Activated naive CD8-positive, alpha-beta T cell (primary cell): ENCODE measurements at regions not wholly inside any gene's neighbourhood (a gene's known extent, or its start where the extent isn't known, plus 50 kb on each side); places are given as distances from the start of the nearest gene placed in this dataset.

ENCODE experiments used
- H3K27ac Mint-ChIP-seq: one replicate; pipeline ENCODE4 v1.8.0; 2021; ENCODE audit warnings: mixed read lengths
- H3K27me3 Mint-ChIP-seq: one replicate; pipeline ENCODE4 v1.8.0; 2021; ENCODE audit warnings: mixed read lengths
- H3K36me3 Mint-ChIP-seq: one replicate; pipeline ENCODE4 v1.8.0; 2021; ENCODE audit warnings: mixed read lengths
- H3K4me1 Mint-ChIP-seq: one replicate; pipeline ENCODE4 v1.8.0; 2021; ENCODE audit warnings: low read depth, mixed read lengths
- H3K4me3 Mint-ChIP-seq: one replicate; pipeline ENCODE4 v1.8.0; 2021; ENCODE audit warnings: mild to moderate bottlenecking, mixed read lengths
- H3K9me3 Mint-ChIP-seq: one replicate; pipeline ENCODE4 v1.8.0; 2021; ENCODE audit warnings: low read depth, mixed read lengths

DNA sequence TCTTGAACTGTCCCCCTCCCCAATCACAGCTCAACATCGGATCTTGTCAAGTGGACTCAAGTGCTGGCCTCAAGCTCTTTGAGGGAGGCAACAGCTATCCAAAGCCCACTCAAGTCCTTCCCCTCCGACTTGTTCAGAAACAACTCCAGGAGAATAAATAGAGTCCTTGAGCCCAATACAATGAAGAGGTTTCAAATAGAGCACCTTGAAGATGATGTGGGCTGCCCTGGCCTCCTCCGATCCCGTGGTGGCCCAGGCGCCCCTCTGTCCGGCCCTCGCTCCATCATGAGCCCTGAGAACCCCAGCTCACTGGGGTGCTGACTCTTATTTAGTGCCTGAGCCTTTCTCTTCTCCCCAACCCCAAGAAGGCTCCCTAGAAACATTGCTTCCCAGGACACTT is 164.3 kb upstream of the PMEPA1 start:
- no peak overlapping the region for H3K4me3 Mint-ChIP-seq

GRCh38 chr20:57872816-57873409 is 163.1 kb upstream of the PMEPA1 start:
- Mint-ChIP-seq H3K27ac (no peak overlapping the region), H3K36me3 (no peaks in the 10 kb centered on the region), H3K4me3 (no peak overlapping the region), H3K27me3 (no peaks in the 10 kb centered on the region), H3K9me3 (no peaks in the 10 kb centered on the region), H3K4me1 (no peaks in the 10 kb centered on the region)

More for the DNA sequence above, 164.3 kb upstream of the PMEPA1 start:
- H3K4me1 Mint-ChIP-seq, result no peaks in the 10 kb centered on the region
- no peaks in the 10 kb centered on the region for H3K9me3 Mint-ChIP-seq
- H3K27me3 Mint-ChIP-seq, result no peaks in the 10 kb centered on the region
- H3K27ac Mint-ChIP-seq, result no peak overlapping the region
- H3K36me3 Mint-ChIP-seq, result no peaks in the 10 kb centered on the region

- Mint-ChIP-seq H3K36me3 (no peaks in the 10 kb centered on the region), H3K9me3 (no peaks in the 10 kb centered on the region), H3K4me1 (peaks cover 5% of the 10 kb centered on the region), H3K27ac (no peak overlapping the region), H3K27me3 (no peaks in the 10 kb centered on the region), H3K4me3 (no peak overlapping the region)
Measured at GRCh38 chr20:57871237-57871632, 161.4 kb upstream of the PMEPA1 start.

GRCh38 chr20:57870597-57871236 is 160.9 kb upstream of the PMEPA1 start:
- no peaks in the 10 kb centered on the region for H3K27me3 Mint-ChIP-seq
- no peak overlapping the region for H3K4me3 Mint-ChIP-seq
- H3K9me3 Mint-ChIP-seq, result no peaks in the 10 kb centered on the region
- H3K36me3 Mint-ChIP-seq, result no peaks in the 10 kb centered on the region
- no peak overlapping the region for H3K27ac Mint-ChIP-seq
- peaks cover 11% of the 10 kb centered on the region for H3K4me1 Mint-ChIP-seq

DNA sequence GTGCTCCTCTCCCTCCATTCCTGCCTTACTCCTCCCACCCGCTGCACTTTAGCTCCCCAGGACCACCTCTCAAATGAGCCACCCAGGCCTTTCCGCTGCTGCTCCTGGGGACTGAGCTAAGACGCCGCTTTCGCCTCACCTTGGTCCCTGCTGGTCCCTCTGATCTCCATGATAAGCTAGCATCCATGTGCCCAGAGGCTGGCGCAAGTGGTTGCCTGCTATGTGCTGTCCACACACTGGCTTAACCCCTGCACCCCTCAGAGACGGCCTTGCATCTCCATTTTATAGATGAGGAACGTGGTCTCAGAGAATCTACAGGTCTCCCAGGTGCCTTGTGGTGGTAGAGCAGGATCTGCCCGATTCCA is 160.1 kb upstream of the PMEPA1 start:
- no peak overlapping the region for H3K27ac Mint-ChIP-seq
- H3K9me3 Mint-ChIP-seq, result no peaks in the 10 kb centered on the region
- H3K4me1 Mint-ChIP-seq, result peaks cover 19% of the 10 kb centered on the region
- H3K4me3 Mint-ChIP-seq, result no peak overlapping the region
- no peaks in the 10 kb centered on the region for H3K27me3 Mint-ChIP-seq
- no peaks in the 10 kb centered on the region for H3K36me3 Mint-ChIP-seq

- Mint-ChIP-seq H3K9me3 (no peaks in the 10 kb centered on the region), H3K27me3 (no peaks in the 10 kb centered on the region), H3K27ac (no peak overlapping the region), H3K4me3 (no peak overlapping the region), H3K36me3 (no peaks in the 10 kb centered on the region), H3K4me1 (peaks cover 22% of the 10 kb centered on the region)
Measured at GRCh38 chr20:57869291-57869950, 159.6 kb upstream of the PMEPA1 start.

DNA sequence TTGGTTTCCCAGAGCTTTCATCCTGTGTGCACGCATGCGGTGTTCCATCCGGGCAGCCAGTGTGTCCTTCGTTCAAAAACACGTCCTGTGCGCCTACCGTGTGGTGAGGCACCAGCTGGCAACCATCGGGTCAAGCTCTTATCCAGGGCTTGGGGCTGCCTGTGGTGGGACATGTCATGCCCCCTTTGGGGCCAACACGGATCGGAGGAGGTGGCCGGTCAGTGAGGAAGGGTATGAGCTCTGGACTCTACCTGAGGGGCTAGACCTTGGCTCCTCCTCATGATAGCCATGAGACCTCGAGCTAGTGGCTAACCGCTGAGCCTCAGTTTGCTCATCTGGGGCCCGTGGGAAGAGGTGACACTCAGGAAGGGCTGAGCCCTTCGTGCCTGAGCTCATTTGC is 158.5 kb upstream of the PMEPA1 start:
- H3K36me3 Mint-ChIP-seq, result no peaks in the 10 kb centered on the region
- H3K4me3 Mint-ChIP-seq, result no peak overlapping the region
- no peaks in the 10 kb centered on the region for H3K9me3 Mint-ChIP-seq
- no peaks in the 10 kb centered on the region for H3K27me3 Mint-ChIP-seq
- H3K4me1 Mint-ChIP-seq, result peaks cover 22% of the 10 kb centered on the region
- H3K27ac Mint-ChIP-seq, result no peak overlapping the region

DNA sequence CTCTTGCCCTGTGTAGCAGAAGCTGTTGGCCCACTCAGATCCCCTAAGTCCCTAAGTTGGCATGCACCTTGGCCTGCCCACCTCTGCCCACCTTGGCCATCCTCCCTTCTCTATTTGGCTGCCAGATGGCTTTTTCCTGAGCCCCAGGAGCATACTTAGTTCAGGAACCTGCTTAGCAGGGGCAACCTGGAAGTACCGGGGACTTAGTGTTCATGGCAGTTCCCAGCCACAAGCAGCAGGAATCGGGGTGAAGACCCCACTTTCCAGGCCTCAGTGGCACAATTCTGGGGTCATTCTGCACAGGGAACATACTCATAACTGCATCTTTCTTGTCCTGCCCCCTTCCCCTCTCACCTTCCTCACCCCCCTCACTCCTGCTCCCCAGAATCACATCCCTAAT is 158.0 kb upstream of the PMEPA1 start:
- H3K27ac Mint-ChIP-seq, result no peak overlapping the region
- H3K27me3 Mint-ChIP-seq, result no peaks in the 10 kb centered on the region
- no peak overlapping the region for H3K4me3 Mint-ChIP-seq
- H3K36me3 Mint-ChIP-seq, result no peaks in the 10 kb centered on the region
- peaks cover 22% of the 10 kb centered on the region for H3K4me1 Mint-ChIP-seq
- no peaks in the 10 kb centered on the region for H3K9me3 Mint-ChIP-seq

GRCh38 chr20:57867181-57867803 is 157.5 kb upstream of the PMEPA1 start:
- no peak overlapping the region for H3K4me3 Mint-ChIP-seq
- H3K36me3 Mint-ChIP-seq, result no peaks in the 10 kb centered on the region
- H3K4me1 Mint-ChIP-seq, result peaks cover 22% of the 10 kb centered on the region
- H3K27me3 Mint-ChIP-seq, result no peaks in the 10 kb centered on the region
- H3K9me3 Mint-ChIP-seq, result no peaks in the 10 kb centered on the region
- no peak overlapping the region for H3K27ac Mint-ChIP-seq

DNA sequence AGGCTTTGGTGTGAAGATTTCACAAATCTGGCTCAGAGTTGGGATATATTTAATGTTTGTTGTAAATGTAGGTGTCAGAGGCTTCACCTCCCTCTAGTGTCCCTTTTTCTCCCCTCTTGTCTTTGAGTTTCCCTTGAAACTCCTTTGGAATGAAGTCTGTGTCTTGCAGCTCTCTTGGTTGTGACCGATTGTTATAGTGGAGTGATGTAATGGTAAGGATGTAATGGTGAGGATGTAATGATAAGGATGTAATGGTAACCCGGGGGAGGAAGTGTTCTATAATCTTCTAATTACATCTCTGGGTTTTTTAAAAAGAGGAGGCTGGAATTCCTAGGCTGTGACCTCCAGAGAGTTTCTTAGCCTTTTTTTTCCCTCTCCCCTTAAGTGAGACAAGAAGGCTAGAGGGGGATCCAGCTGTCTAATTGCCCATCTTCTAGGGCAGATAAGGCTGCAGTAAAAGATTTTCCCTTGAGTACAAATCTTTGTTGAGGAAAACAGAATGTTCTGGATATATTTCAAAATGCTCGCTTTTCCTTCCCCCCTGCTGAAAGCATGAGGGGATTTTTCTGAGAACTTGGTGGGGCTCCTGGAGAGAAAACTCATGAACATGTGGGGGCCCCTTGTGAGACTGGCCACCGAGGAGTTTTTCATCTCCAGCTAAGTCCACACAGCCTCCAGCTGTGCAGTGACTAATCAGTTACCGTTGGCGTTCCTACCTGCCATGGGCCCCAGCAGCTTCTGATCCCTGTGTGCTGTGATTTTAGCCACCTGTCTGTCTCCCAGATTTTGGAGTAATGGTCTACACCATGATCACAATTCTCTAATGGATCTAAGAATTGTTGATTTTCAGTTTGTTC is 156.7 kb upstream of the PMEPA1 start:
- no peaks in the 10 kb centered on the region for H3K36me3 Mint-ChIP-seq
- peaks cover 22% of the 10 kb centered on the region for H3K4me1 Mint-ChIP-seq
- H3K27me3 Mint-ChIP-seq, result no peaks in the 10 kb centered on the region
- no peak overlapping the region for H3K4me3 Mint-ChIP-seq
- no peak overlapping the region for H3K27ac Mint-ChIP-seq
- H3K9me3 Mint-ChIP-seq, result no peaks in the 10 kb centered on the region

GRCh38 chr20:57865266-57865665 is 155.5 kb upstream of the PMEPA1 start:
- Mint-ChIP-seq H3K4me1 (peaks cover 22% of the 10 kb centered on the region), H3K27ac (no peak overlapping the region), H3K36me3 (no peaks in the 10 kb centered on the region), H3K4me3 (no peak overlapping the region), H3K9me3 (no peaks in the 10 kb centered on the region), H3K27me3 (no peaks in the 10 kb centered on the region)

DNA sequence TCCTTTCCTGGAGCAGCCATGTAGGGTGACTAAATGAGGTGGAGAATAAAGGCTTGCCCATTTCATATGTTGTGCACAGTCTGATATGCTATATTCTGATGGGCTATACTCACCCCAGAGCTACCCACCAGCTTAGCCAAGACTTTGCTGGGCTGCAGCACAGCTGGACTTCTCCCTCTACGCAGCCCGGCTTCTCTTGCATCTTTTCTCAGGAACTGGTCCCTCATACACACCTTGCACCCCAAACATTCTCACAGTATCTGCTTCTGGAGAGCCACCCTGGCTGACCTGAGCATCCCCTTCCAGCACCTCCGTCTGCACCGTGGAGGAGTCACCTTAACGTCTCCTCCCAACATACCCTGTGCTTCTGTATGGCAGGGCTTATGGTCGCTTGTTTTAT is 150.8 kb upstream of the PMEPA1 start:
- Mint-ChIP-seq H3K27me3 (no peaks in the 10 kb centered on the region), H3K4me1 (peaks cover 30% of the 10 kb centered on the region), H3K4me3 (no peak overlapping the region), H3K9me3 (no peaks in the 10 kb centered on the region), H3K36me3 (no peaks in the 10 kb centered on the region), H3K27ac (no peak overlapping the region)

DNA sequence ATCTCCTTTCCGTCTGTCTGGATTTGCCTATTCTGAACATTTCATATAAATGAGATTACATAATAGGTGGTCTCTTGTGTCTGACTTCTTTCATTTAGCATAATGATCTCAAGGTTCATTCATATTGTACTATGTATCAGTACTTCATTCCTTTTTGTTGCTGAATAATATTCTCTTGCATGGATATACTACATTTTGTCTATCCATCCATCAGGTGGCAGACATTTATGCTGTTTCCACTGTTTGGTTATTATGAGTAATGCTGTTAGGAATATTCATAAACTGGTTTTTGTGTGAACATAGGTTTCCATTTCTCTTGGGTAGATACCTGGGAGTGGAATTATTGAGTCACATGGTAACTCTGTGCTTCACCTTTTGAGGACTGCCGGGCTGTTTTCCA is 148.2 kb upstream of the PMEPA1 start:
- no peak overlapping the region for H3K4me3 Mint-ChIP-seq
- H3K27me3 Mint-ChIP-seq, result no peaks in the 10 kb centered on the region
- no peaks in the 10 kb centered on the region for H3K9me3 Mint-ChIP-seq
- H3K36me3 Mint-ChIP-seq, result no peaks in the 10 kb centered on the region
- peak overlapping the region; percentile 3 for H3K27ac Mint-ChIP-seq
- peaks cover 22% of the 10 kb centered on the region for H3K4me1 Mint-ChIP-seq

GRCh38 chr20:57857118-57857517 is 147.3 kb upstream of the PMEPA1 start:
- H3K27ac Mint-ChIP-seq, result peak overlapping the region; percentile 8
- peaks cover 22% of the 10 kb centered on the region for H3K4me1 Mint-ChIP-seq
- H3K36me3 Mint-ChIP-seq, result no peaks in the 10 kb centered on the region
- no peaks in the 10 kb centered on the region for H3K27me3 Mint-ChIP-seq
- H3K4me3 Mint-ChIP-seq, result peak overlapping the region; percentile 0
- H3K9me3 Mint-ChIP-seq, result no peaks in the 10 kb centered on the region

DNA sequence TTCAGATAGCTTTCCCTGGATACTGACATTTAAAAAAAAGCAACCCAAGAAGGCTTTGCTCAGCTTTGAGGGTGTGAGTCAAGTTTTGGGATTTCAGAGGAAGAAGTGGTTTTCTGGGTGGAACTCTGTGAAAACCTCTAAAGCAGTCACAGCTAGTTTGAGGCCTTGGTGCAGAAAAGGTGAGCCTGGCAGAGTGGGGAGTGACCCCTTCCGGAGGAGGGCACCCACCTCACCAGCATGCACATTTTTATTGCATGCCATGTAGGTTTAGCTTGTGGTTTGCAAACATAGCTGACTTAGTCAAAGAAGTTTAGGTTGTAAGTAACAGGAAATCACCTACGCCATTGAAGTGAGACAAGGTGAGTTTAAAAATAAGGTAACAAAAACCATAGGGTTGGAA is 146.8 kb upstream of the PMEPA1 start:
- H3K36me3 Mint-ChIP-seq, result no peaks in the 10 kb centered on the region
- H3K9me3 Mint-ChIP-seq, result no peaks in the 10 kb centered on the region
- no peak overlapping the region for H3K4me3 Mint-ChIP-seq
- no peaks in the 10 kb centered on the region for H3K27me3 Mint-ChIP-seq
- peaks cover 22% of the 10 kb centered on the region for H3K4me1 Mint-ChIP-seq
- H3K27ac Mint-ChIP-seq, result no peak overlapping the region
